DOHH2 (cell line): ENCODE measurements at regions not wholly inside any gene's neighbourhood (a gene's known extent, or its start where the extent isn't known, plus 50 kb on each side); places are given as distances from the start of the nearest gene placed in this dataset.

ENCODE experiments used
- EZH2phosphoT487 ChIP-seq: fragments of 200-600 bp; sonication (generic); IDR thresholded peaks from 2 replicates; pipeline ENCODE4 v1.6.1; 2017; ENCODE audit warnings: borderline replicate concordance, mild to moderate bottlenecking, antibody characterized with exemption, low read length, moderate library complexity, mixed read lengths
- TF ChIP-seq, protein P1 (sequence below): fragments of 200-600 bp; sonication (generic); IDR thresholded peaks from one replicate; pipeline ENCODE4 v1.5.1; 2014; ENCODE audit warnings: antibody characterized with exemption, mild to moderate bottlenecking, low read depth, low read length; ENCODE audit not compliant: poor library complexity, severe bottlenecking

DNA sequence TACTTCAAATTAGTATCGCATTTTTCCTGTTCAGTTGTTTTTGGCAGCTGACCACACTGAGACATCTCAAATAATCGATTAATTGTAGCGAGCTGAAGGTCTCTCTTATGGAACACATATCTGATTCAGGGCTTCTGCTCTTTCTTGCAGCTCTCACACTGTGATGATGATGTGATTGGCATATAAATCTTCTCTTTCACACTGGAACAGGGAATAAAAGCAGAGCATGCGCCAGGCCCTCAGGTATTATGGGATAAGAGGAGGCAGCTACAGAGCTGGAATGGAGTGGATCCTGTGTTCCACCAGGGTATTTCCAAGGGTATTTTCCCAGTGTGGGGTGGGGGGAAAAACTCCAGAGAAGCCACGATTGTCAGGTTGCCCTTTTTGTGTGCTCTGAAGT, 265.4 kb upstream of the CASK start:
- TF ChIP-seq, protein P1, sequence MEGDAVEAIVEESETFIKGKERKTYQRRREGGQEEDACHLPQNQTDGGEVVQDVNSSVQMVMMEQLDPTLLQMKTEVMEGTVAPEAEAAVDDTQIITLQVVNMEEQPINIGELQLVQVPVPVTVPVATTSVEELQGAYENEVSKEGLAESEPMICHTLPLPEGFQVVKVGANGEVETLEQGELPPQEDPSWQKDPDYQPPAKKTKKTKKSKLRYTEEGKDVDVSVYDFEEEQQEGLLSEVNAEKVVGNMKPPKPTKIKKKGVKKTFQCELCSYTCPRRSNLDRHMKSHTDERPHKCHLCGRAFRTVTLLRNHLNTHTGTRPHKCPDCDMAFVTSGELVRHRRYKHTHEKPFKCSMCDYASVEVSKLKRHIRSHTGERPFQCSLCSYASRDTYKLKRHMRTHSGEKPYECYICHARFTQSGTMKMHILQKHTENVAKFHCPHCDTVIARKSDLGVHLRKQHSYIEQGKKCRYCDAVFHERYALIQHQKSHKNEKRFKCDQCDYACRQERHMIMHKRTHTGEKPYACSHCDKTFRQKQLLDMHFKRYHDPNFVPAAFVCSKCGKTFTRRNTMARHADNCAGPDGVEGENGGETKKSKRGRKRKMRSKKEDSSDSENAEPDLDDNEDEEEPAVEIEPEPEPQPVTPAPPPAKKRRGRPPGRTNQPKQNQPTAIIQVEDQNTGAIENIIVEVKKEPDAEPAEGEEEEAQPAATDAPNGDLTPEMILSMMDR, result no peak
- no peak for TF ChIP-seq EZH2phosphoT487
